ENCODE measurements at regions not wholly inside any gene's neighbourhood (a gene's known extent, or its start where the extent isn't known, plus 50 kb on each side); places are given as distances from the start of the nearest gene placed in this dataset.
A peak's percentile ranks its signal among the peaks of the same experiment; 100 is the strongest.
"Not testable (repeated sequence)": the region's sequence is repeated elsewhere in the genome, so short reads cannot be mapped to it uniquely, and the experiment has no call there.

DNA sequence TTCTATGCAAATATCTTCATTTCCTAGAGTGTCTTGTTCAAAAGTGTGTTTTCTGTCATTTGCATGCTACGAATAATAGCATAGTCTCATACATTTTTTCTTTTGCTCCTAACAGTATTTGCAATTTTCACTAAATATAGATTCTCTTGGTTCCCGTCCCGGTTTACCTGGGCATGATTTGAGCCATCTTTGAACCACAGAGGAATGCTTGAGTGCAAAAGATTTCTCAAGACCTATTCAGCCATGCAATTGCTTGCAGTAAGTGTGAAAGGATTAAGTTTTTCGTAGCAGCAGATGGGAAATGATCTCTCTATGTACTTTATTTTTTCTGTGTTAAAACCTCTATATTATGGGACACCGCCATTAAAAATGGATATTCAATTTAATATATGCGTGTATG is 733.0 kb downstream of the ZPLD1 start:
- DNase-seq (ENCODE audit: low read depth, low spot score) = no peak

- DNase-seq (ENCODE audit: low read depth, low spot score) = no peak
Measured at GRCh38 chr3:103169289-103169688, 734.5 kb downstream of the ZPLD1 start.

- no peak for DNase-seq (ENCODE audit: low read depth, low spot score)
Measured at GRCh38 chr3:103170651-103171050, 735.8 kb downstream of the ZPLD1 start.

DNA sequence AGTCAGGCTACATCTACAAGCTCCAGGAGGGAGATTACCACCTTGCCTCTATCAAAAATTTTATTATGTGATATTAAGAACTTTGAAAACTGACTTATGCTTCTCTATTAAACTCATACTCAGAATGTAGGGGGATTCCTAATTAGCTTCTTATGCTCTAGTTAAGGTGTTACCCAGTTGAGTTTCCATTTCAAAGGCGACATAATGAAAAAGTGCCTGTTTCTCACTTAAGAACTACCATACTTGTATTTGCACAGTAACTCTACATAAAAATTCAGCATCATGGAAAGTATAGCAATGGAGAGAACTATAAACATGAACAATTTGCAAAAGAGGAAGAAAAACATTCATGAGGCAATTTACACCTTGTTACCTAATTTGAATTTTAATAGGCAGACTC is 739.1 kb downstream of the ZPLD1 start:
- DNase-seq (ENCODE audit: low read depth, low spot score) = no peak

DNA sequence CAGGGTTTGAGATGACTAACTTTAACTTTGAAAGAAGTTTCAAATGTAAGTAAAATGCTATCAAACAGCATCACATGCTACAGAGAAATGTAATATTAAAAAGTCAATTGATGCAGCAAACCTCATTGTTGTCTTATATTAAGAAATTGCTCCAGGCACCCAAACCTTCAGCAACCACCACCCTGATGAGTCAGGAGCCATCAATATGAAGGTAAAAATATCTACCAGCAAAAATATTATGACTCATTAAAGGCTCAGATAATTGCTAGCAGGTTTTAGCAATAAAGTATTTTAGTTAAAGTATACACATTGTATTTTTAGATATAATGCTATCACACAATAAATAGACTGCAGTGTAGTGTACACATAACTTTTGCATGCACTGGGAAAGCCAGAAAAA is 746.3 kb downstream of the ZPLD1 start:
- no peak for DNase-seq (ENCODE audit: low read depth, low spot score)

DNA sequence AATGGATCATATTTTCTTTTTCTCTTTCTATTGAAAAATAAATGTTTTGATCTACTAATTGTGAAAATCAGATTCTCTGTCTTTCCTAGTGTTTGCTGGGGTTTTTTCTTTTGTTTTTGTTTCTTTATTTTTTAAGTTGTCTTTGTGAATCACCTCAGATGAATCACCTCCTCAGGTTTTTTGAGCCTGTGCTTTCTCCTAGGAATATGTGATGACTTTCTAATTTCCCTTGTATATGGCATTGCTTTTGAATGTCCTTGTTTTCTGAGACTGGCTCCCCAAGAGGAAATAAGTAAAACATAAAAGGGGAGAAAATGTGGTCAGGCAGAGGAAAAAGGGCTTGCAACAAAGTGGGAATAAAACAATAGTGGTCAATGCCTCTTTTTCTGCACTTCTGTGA is 750.0 kb downstream of the ZPLD1 start:
- DNase-seq (ENCODE audit: low read depth, low spot score) = no peak

DNA sequence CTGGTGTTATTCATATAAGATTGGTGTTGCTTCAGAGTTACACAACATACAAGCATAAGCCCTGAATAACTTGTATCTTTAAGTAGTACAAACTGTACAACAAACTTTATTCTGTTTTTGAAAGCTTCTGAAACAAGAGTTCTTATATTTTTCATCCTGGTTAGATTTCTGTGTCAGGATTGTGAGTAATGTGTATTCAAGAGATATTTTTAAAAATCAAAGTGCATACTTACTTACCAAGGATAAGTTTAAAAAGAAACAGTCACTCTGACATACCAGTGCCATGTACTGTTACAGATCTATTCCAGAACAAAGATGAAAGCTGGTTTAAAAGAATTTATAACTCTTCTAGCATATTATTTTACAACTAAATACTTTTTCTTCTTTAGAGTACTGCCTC is 755.1 kb downstream of the ZPLD1 start:
- DNase-seq (ENCODE audit: low read depth, low spot score) = no peak

GRCh38 chr3:103195216-103195615 is 760.4 kb downstream of the ZPLD1 start:
- peak; percentile 13 for DNase-seq (ENCODE audit: low read depth, low spot score)

DNA sequence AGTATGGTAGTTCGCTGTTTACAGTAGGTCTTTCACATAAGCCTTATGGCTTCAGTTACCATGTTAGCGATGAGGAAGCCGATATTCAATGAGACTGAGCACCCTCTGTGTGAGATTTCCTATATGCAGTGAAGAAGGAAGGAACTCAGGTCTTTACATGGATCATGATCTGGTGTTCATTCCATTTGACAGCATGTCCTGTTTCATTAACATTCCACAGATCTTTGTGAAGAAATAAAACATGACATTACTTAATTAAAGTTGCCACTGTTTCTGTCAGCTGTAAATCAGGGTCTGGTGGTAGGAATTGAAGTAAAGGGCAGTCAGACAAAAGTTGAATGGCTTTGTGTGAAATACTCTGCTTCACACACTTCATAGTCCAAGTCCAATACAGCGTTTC is 768.6 kb downstream of the ZPLD1 start:
- no peak for DNase-seq (ENCODE audit: low read depth, low spot score)

GRCh38 chr3:103210583-103210982 is 775.8 kb downstream of the ZPLD1 start:
- no peak for DNase-seq (ENCODE audit: low read depth, low spot score)

DNA sequence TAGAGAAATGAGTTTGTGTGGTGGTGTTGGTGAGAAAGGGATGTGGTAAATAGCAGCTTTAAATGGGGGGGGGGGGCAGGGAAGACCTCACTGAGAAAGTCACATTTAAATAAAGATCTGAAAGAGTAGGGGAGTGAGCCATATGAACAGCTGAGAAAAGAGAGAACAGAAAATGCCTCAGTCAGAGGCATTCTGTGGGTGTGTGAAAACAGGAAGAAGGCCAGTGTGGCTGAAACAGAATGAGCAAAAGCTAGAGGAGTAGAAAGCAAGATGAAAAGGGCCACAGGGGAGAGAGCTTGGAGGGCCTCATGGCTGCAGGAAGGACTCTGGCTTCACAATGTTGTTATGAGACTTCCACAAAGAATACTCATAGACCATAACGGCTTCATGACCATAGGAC is 783.3 kb downstream of the ZPLD1 start:
- DNase-seq (ENCODE audit: low read depth, low spot score) = no peak

DNA sequence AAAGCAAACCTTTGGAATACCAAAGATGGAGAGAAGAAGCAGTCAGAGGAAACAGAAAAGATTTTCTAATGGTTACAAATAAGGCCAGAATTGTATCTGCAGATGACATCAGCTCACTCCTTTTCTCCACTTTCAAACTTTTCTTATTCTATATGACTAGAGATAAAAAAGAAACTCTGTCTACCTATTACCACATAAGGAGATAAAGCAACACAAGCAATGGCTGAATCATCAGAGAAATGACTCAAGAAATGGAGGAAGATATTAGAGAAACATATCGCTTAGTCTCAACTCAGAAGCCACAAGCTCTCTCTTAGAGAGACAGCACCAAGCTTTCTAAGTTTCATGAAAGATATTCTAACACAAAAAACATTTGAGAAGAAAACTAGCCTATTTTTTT is 784.0 kb downstream of the ZPLD1 start:
- DNase-seq (ENCODE audit: low read depth, low spot score) = no peak

GRCh38 chr3:103227651-103228050 is 792.8 kb downstream of the ZPLD1 start:
- DNase-seq (ENCODE audit: low read depth, low spot score) = no peak

- DNase-seq (ENCODE audit: low read depth, low spot score) = no peak
Measured at GRCh38 chr3:103247459-103247858, 812.6 kb downstream of the ZPLD1 start.

DNA sequence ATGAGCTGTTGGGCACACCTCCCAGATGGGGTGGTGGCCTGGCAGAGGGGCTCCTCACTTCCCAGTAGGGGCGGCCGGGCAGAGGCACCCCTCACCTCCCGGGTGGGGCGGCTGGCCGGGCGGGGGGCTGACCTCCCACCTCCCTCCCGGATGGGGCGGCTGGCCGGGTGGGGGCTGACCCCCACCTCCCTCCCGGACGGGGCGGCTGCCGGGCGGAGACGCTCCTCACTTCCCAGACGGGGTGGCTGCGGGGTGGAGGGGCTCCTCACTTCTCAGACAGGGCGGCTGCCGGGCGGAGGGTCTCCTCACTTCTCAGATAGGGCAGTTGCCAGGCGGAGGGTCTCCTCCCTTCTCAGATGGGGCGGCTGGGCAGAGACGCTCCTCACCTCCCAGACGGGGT is 820.0 kb downstream of the ZPLD1 start:
- not testable (repeated sequence) for DNase-seq (ENCODE audit: low read depth, low spot score)

GRCh38 chr3:103269287-103269686 is 834.5 kb downstream of the ZPLD1 start:
- DNase-seq (ENCODE audit: low read depth, low spot score) = no peak

GRCh38 chr3:103271575-103271974 is 836.8 kb downstream of the ZPLD1 start:
- no peak for DNase-seq (ENCODE audit: low read depth, low spot score)

DNA sequence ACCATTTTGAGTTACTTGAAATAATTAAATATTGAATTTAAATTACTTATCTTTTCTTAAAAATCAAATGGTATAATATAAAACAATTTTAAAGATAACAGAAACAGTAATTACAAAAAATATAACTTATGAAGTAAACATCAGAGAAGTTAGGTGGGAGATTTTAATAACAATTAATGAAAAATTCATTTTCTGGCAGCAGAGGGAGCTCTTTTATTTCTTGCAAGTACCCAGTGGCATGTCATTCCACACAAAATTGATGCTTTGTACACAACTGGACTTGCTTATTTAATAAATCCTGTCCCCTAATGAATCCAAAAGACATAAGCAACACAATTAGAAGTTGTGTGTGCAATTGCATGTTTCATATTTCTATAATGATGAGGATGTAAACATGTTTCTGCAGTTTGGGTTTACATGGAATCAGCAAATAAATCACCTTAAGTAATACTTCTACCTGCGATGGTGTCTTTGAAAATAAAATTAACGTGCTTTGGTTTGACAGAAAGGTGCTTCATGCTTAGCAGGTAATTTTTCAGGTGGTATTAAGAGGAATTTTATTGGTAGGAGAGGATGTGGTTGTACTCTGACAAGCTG is 861.3 kb downstream of the ZPLD1 start:
- DNase-seq (ENCODE audit: low read depth, low spot score) = peak; percentile 10

- not testable (repeated sequence) for DNase-seq (ENCODE audit: low read depth, low spot score)
Measured at GRCh38 chr3:103297502-103297901, 862.7 kb downstream of the ZPLD1 start.

- no peak for DNase-seq (ENCODE audit: low read depth, low spot score)
Measured at GRCh38 chr3:103306104-103306503, 871.3 kb downstream of the ZPLD1 start.

GRCh38 chr3:103308921-103309320 is 874.1 kb downstream of the ZPLD1 start:
- DNase-seq (ENCODE audit: low read depth, low spot score) = no peak

- DNase-seq (ENCODE audit: low read depth, low spot score) = no peak
Measured at GRCh38 chr3:103319912-103320311, 885.1 kb downstream of the ZPLD1 start.

DNA sequence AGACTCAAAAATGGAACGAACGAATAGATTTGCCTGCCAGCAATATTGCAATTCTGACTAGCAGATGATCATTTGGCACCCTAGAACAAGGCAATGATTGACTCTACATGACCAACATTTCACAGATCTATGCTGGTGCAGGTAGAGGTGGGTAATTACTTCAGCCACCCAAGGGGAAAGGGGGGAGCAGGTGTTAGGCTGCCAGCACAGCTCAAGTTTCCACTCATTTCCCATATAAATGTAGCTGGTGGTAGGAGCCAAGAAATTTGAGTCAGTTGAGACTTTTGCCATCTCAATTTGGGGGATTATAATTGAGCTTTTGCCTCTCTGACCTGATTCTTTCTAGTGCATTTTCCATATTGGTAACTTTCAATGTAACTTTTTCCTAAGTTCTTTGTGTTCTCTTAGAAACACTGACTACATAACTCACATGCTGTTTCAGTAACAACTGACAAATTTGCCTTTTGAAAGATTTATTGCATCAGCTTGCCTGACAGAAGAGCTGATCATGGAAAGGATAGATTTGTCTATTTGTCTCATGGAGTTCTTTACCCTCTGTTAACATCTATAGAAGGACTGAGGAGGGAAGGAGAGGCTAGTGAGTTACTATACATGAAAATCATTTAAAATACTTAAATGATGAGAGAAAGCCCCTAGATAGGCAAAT is 902.5 kb downstream of the ZPLD1 start:
- DNase-seq (ENCODE audit: low read depth, low spot score) = no peak

All from smooth muscle cell of the brain vasculature (primary cell).